Liver (tissue), 8 donors: ENCODE measurements at regions not wholly inside any gene's neighbourhood (a gene's known extent, or its start where the extent isn't known, plus 50 kb on each side); places are given as distances from the start of the nearest gene placed in this dataset.

Experiments
- DNase-seq: peaks from one replicate; pipeline ENCODE4 v3.0.0-alpha.2; 2017; ENCODE audit warnings: low spot score
- H3K27ac ChIP-seq, 2 donors: one replicate each; pipeline ENCODE4 v1.7.0; 2013; ENCODE audit warnings: inconsistent platforms in 2 of 2, low read length in 2 of 2, control low read depth in 1 of 2, low read depth in 1 of 2, mild to moderate bottlenecking in 1 of 2
- H3K27me3 ChIP-seq, 4 donors: one replicate each; pipeline versions ENCODE4 v1.6.1 to v1.7.0; 2013; ENCODE audit warnings: low read length in 3 of 4, inconsistent platforms in 1 of 4, mild to moderate bottlenecking in 1 of 4, moderate library complexity in 1 of 4; ENCODE audit not compliant: control insufficient read depth in 4 of 4, insufficient read depth in 4 of 4
- H3K36me3 ChIP-seq, 4 donors: one replicate each; pipeline versions ENCODE4 v1.6.1 to v1.7.0; 2013; ENCODE audit warnings: low read length in 3 of 4, mild to moderate bottlenecking in 3 of 4, low read depth in 1 of 4, moderate library complexity in 1 of 4; ENCODE audit not compliant: control insufficient read depth in 4 of 4, insufficient read depth in 3 of 4
- H3K4me1 ChIP-seq, 4 donors: one replicate each; pipeline versions ENCODE4 v1.6.1 to v1.7.0; 2013; ENCODE audit warnings: low read length in 3 of 4, mild to moderate bottlenecking in 3 of 4, moderate library complexity in 1 of 4; ENCODE audit not compliant: control insufficient read depth in 4 of 4, insufficient read depth in 4 of 4
- H3K4me3 ChIP-seq, 3 donors: one replicate each; pipeline versions ENCODE4 v1.6.1 to v1.7.0; 2013; ENCODE audit warnings: low read length in 3 of 3, control low read depth in 1 of 3, low read depth in 1 of 3, mild to moderate bottlenecking in 1 of 3
- H3K9ac ChIP-seq, 2 donors: one replicate each; pipeline ENCODE4 v1.7.0; 2013; ENCODE audit warnings: low read length in 2 of 2, mild to moderate bottlenecking in 2 of 2, moderate library complexity in 2 of 2, control low read depth in 1 of 2, low read depth in 1 of 2
- H3K9me3 ChIP-seq, 4 donors: one replicate each; pipeline versions ENCODE4 v1.6.1 to v1.7.0; 2013; ENCODE audit warnings: low read length in 3 of 4; ENCODE audit not compliant: control insufficient read depth in 4 of 4
- ATF3 ChIP-seq: IDR thresholded peaks from 2 replicates; pipeline ENCODE4 v1.6.1; 2016; ENCODE audit warnings: antibody characterized with exemption
- CTCF ChIP-seq: fragments of 150-350 bp; IDR thresholded peaks from 2 replicates; pipeline ENCODE4 v1.5.1; 2017; ENCODE audit warnings: improper control_type of control experiment, low read depth, low read length; ENCODE audit not compliant: missing input control
- EGR1 ChIP-seq, 2 donors: IDR thresholded peaks; 2 replicates each; pipeline ENCODE4 v1.6.1; 2016 to 2018; ENCODE audit warnings: antibody characterized with exemption in 2 of 2, low read depth in 2 of 2
- FOXA1 ChIP-seq: IDR thresholded peaks from 2 replicates; pipeline ENCODE4 v1.6.1; 2016; ENCODE audit warnings: antibody characterized with exemption
- FOXA2 ChIP-seq: IDR thresholded peaks from 2 replicates; pipeline ENCODE4 v1.6.1; 2016; ENCODE audit warnings: antibody characterized with exemption
- GABPA ChIP-seq, 2 donors: IDR thresholded peaks in 1 of 2; conservative IDR thresholded peaks in 1 of 2; 2 replicates each; pipeline ENCODE4 v1.6.1; 2016; ENCODE audit warnings: antibody characterized with exemption in 2 of 2, mild to moderate bottlenecking in 1 of 2, moderate library complexity in 1 of 2
- HNF4A ChIP-seq, 2 donors: conservative IDR thresholded peaks; 2 replicates each; pipeline ENCODE4 v1.6.1; 2016; ENCODE audit warnings: antibody characterized with exemption in 2 of 2, mild to moderate bottlenecking in 2 of 2
- HNF4G ChIP-seq: IDR thresholded peaks from 2 replicates; pipeline ENCODE4 v1.6.1; 2016; ENCODE audit warnings: antibody characterized with exemption
- JUND ChIP-seq, 2 donors: IDR thresholded peaks; 2 replicates each; pipeline ENCODE4 v1.6.1; 2016; ENCODE audit warnings: antibody characterized with exemption in 2 of 2
- MAX ChIP-seq: IDR thresholded peaks from 2 replicates; pipeline ENCODE4 v1.6.1; 2016; ENCODE audit warnings: antibody characterized with exemption
- NR2F2 ChIP-seq: IDR thresholded peaks from 2 replicates; pipeline ENCODE4 v1.6.1; 2016; ENCODE audit warnings: antibody characterized with exemption
- RAD21 ChIP-seq, 2 donors: IDR thresholded peaks; 2 replicates each; pipeline ENCODE4 v1.6.1; 2016; ENCODE audit warnings: antibody characterized with exemption in 2 of 2, mild to moderate bottlenecking in 2 of 2
- REST ChIP-seq: IDR thresholded peaks from 2 replicates; pipeline ENCODE4 v1.6.1; 2016; ENCODE audit warnings: antibody characterized with exemption, mild to moderate bottlenecking
- RXRA ChIP-seq, 2 donors: IDR thresholded peaks; 2 replicates each; pipeline ENCODE4 v1.6.1; 2017 to 2018; ENCODE audit warnings: antibody characterized with exemption in 2 of 2, mild to moderate bottlenecking in 1 of 2
- SP1 ChIP-seq: IDR thresholded peaks from 2 replicates; pipeline ENCODE4 v1.6.1; 2018; ENCODE audit warnings: antibody characterized with exemption, mild to moderate bottlenecking
- TAF1 ChIP-seq: conservative IDR thresholded peaks from 2 replicates; pipeline ENCODE4 v1.6.1; 2016; ENCODE audit warnings: antibody characterized with exemption, mild to moderate bottlenecking
- YY1 ChIP-seq: IDR thresholded peaks from 2 replicates; pipeline ENCODE4 v1.6.1; 2016; ENCODE audit warnings: antibody characterized with exemption, mild to moderate bottlenecking
- ZBTB33 ChIP-seq: IDR thresholded peaks from 2 replicates; pipeline ENCODE4 v1.6.1; 2016; ENCODE audit warnings: antibody characterized with exemption
- WGBS: extraction: QIAGEN DNeasy Blood & Tissue Kit; methylation state at CpG from one replicate; pipeline ENCODE4 v1.1.7; 2013; 5-methylcytosine and 5-hydroxymethylcytosine counted together
- donor health status: healthy.
- donor health status: healthy.
- donor health status: healthy.
- donor health status: healthy.
- donor health status: healthy.

GRCh38 chr4:138312536-138312911, 70.4 kb upstream of the SLC7A11 start:
- TF ChIP-seq ATF3 (no peak), RAD21 (IDR thresholded peaks at IDR 0.05) (no peak), HNF4G (no peak), EGR1 (IDR thresholded peaks at IDR 0.05; ENCODE audit: low read depth in 2 of 2) (no peak), HNF4A (conservative IDR thresholded peaks at IDR 0.05) (no peak), FOXA2 (no peak), MAX (no peak), YY1 (no peak), NR2F2 (no peak), RXRA (IDR thresholded peaks at IDR 0.05) (no peak), GABPA (IDR thresholded peaks at IDR 0.05 in 1 of 2, conservative IDR thresholded peaks at IDR 0.05 in 1 of 2) (no peak), CTCF (no peak), JUND (IDR thresholded peaks at IDR 0.05) (no peak), FOXA1 (no peak), SP1 (no peak), ZBTB33 (no peak), REST (no peak), TAF1 (no peak)
- no peak overlapping the region for H3K9ac ChIP-seq
- DNase-seq: no peak
- H3K36me3 ChIP-seq: no peaks in the 10 kb centered on the region
- H3K27me3 ChIP-seq: no peaks in the 10 kb centered on the region
- no peaks in the 10 kb centered on the region for H3K4me1 ChIP-seq
- 95% methylated on average over 1 of the region's 1 CpG for WGBS
- no peak overlapping the region for H3K4me3 ChIP-seq
- no peak overlapping the region for H3K27ac ChIP-seq
- H3K9me3 ChIP-seq: peaks cover 0 to 3% (median 0%) of the 10 kb centered on the region in 4 donors
